Rectal smooth muscle tissue (tissue), 1 donor: ENCODE measurements at regions not wholly inside any gene's neighbourhood (a gene's known extent, or its start where the extent isn't known, plus 50 kb on each side); places are given as distances from the start of the nearest gene placed in this dataset.
"Not testable (repeated sequence)": the region's sequence is repeated elsewhere in the genome, so short reads cannot be mapped to it uniquely, and the experiment has no call there.

Experiments used
- H3K27ac ChIP-seq: one replicate; pipeline ENCODE4 v1.7.0; 2013; ENCODE audit warnings: low read depth, low read length, inconsistent platforms
- H3K27me3 ChIP-seq: one replicate; pipeline ENCODE4 v1.7.0; 2013; ENCODE audit warnings: low read length; ENCODE audit not compliant: control insufficient read depth, insufficient read depth
- H3K36me3 ChIP-seq: one replicate; pipeline ENCODE4 v1.7.0; 2013; ENCODE audit warnings: low read length; ENCODE audit not compliant: control insufficient read depth, insufficient read depth
- H3K4me1 ChIP-seq: one replicate; pipeline ENCODE4 v1.7.0; 2013; ENCODE audit warnings: low read length; ENCODE audit not compliant: control insufficient read depth, insufficient read depth
- H3K4me3 ChIP-seq: one replicate; pipeline ENCODE4 v1.7.0; 2013; ENCODE audit warnings: low read length
- H3K9ac ChIP-seq: one replicate; pipeline ENCODE4 v1.7.0; 2013; ENCODE audit warnings: low read length

DNA sequence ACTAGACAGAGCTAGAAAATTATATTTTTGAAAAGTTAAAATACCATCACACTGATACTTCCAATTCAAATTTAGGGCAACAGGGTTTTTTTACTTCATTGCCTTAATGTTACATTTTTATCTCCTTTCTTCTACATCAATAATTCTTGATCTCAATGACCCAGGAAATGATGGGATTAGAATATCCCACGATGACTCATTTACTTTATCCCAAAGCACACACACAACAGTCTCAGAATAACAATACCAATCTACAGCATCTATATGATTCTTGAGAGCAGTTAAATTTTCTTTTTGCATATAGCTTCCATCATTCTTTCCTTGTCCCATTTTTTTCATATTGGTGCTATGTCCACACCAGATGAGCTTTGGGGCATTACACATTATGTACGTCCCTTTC is 98.4 kb upstream of the EEPD1 start:
- no peak overlapping the region for H3K27ac ChIP-seq
- no peak overlapping the region for H3K4me3 ChIP-seq
- H3K36me3 ChIP-seq, result no peaks in the 10 kb centered on the region
- no peaks in the 10 kb centered on the region for H3K27me3 ChIP-seq
- no peak overlapping the region for H3K9ac ChIP-seq
- no peaks in the 10 kb centered on the region for H3K4me1 ChIP-seq

DNA sequence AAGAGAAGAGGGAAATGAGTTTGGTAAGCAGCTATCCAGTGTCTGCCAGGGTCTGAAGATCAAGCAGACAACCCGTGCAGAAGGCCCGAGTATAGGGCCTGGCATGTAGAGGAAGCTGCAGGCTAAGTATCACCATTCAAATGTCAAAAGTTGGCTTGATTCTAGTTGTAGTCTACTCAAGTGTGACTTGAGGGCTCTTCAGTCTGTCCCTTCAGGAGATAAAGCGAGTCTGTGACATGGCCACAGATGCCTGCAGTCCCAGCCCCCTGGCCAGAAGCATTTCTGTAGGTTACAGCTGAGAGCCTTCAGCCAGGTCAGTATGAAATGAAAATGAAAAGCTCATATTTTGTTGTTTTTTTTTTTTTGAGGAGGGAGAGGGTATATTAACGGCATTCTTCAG is 97.8 kb upstream of the EEPD1 start:
- H3K9ac ChIP-seq, result no peak overlapping the region
- H3K4me3 ChIP-seq, result no peak overlapping the region
- no peaks in the 10 kb centered on the region for H3K27me3 ChIP-seq
- no peak overlapping the region for H3K27ac ChIP-seq
- no peaks in the 10 kb centered on the region for H3K36me3 ChIP-seq
- H3K4me1 ChIP-seq, result no peaks in the 10 kb centered on the region

DNA sequence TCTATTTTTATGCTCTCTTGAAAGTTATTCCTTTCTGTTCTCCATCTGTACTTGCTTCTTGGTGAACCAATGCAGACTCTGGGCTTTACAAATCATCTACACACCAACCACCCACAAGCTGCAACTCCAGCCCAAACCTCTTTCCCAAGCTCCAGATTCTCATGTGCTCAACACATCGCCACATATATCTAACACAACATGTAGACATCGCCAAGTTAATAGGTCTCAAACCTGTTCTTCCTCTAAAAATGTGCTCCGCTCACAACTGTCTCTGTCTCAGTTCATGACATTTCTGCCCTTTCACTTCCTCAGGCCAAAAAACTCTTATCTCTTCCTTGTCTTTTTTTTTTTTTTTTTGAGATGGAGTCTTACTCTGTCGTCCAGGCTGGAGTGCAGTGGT is 95.7 kb upstream of the EEPD1 start:
- Histone ChIP-seq H3K27me3 (no peaks in the 10 kb centered on the region), H3K4me1 (no peaks in the 10 kb centered on the region), H3K4me3 (no peak overlapping the region), H3K36me3 (no peaks in the 10 kb centered on the region), H3K9ac (no peak overlapping the region), H3K27ac (no peak overlapping the region)

DNA sequence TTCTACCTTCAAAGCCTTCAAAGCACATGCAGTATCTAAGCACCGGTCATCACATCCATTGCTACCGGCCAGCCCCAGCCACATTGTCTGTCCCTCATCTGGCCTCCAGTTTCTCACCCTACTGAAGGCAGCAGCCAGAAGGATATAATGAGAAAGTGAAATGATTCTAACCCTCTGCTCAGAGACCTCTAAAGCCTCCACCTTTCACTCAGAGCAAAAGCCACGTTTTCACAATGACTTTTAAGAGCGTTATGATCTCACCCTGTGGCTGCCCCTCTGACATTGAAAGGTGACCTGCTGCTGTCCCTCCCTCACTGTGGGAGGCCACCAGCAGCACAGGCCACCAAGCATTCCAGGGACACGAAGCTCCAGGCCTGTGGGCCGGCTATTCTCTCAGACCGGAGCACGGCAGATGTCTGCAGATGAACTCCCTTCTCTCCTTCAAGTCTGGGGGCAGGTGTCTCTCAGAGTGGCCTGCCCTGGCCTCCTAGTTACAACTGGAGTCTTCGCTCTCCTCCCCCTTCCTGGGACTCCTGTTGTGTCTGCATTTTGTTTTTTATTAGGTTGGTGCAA is 94.9 kb upstream of the EEPD1 start:
- Histone ChIP-seq H3K4me3 (no peak overlapping the region), H3K27me3 (no peaks in the 10 kb centered on the region), H3K36me3 (no peaks in the 10 kb centered on the region), H3K4me1 (no peaks in the 10 kb centered on the region), H3K27ac (no peak overlapping the region), H3K9ac (no peak overlapping the region)

DNA sequence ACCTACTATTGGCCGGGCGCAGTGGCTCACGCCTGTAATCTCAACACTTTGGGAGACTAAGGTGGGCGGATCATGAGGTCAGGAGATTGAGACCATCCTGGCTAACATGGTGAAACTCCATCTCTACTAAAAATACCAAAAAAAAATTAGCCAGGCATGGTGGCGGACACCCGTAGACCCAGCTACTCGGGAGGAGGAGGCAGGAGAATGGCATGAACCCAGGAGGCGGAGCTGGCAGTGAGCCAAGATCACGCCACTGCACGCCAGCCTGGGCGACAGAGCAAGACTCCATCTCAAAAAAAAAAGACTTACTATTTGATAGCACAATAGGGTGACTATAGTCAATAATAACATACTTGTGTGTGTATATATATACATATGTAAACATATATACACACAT is 92.7 kb upstream of the EEPD1 start:
- H3K36me3 ChIP-seq, H3K27me3 ChIP-seq, H3K27ac ChIP-seq, H3K4me1 ChIP-seq, H3K4me3 ChIP-seq, H3K9ac ChIP-seq: not testable (repeated sequence)

DNA sequence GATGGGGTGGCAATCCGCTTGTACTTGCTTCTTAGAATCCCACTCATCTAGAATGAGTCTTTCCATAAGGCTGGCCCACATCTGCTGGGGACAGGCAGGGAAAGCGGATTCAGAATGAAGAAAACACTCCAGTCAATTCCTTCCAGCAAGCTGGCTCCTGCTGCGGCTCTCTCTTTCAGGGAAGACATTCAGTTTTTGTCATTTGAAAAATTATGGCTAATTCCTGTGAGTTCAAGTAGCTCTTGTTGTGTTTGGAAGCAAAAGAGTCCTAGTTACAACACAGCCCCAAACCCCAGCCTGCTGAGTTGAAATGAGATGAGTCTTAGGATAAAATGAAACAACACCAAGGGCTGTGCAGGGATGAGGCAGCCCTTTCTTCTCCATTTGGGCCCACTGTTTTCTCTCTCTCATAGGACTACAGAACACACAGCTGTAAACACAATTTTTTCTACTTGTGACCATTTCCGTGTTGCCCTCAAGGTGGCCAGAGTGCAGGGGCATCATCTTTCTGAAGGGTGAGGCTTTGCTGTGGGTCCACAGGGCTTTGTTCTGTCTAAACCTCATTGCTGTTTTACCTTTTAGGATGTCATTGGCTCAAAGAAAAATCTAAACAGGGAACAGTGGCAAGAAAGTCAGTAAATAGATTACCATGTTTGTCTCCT is 90.8 kb upstream of the EEPD1 start:
- H3K4me1 ChIP-seq, result no peaks in the 10 kb centered on the region
- no peak overlapping the region for H3K9ac ChIP-seq
- H3K27me3 ChIP-seq, result no peaks in the 10 kb centered on the region
- no peak overlapping the region for H3K4me3 ChIP-seq
- no peaks in the 10 kb centered on the region for H3K36me3 ChIP-seq
- H3K27ac ChIP-seq, result no peak overlapping the region

DNA sequence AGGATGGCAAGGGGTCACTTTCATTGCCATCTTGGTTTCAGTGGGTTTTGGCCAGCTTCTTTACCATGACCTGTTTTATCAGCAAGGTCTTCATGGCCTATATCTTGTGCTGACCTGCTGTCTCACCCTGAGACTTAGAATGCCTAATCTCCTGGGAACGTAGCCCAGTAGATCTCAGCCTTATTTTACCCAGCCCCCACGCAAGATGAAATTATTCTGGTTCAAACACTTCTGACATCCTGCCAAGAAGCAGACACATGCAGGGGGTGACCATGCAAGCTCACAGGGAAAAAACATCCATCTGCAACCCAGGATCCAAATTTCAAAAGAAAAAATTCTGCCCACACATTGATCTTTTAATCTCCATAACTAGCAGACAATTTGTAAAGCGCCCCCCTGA is 88.4 kb upstream of the EEPD1 start:
- no peak overlapping the region for H3K4me3 ChIP-seq
- H3K4me1 ChIP-seq, result no peaks in the 10 kb centered on the region
- no peak overlapping the region for H3K9ac ChIP-seq
- H3K36me3 ChIP-seq, result no peaks in the 10 kb centered on the region
- H3K27ac ChIP-seq, result no peak overlapping the region
- H3K27me3 ChIP-seq, result no peaks in the 10 kb centered on the region

DNA sequence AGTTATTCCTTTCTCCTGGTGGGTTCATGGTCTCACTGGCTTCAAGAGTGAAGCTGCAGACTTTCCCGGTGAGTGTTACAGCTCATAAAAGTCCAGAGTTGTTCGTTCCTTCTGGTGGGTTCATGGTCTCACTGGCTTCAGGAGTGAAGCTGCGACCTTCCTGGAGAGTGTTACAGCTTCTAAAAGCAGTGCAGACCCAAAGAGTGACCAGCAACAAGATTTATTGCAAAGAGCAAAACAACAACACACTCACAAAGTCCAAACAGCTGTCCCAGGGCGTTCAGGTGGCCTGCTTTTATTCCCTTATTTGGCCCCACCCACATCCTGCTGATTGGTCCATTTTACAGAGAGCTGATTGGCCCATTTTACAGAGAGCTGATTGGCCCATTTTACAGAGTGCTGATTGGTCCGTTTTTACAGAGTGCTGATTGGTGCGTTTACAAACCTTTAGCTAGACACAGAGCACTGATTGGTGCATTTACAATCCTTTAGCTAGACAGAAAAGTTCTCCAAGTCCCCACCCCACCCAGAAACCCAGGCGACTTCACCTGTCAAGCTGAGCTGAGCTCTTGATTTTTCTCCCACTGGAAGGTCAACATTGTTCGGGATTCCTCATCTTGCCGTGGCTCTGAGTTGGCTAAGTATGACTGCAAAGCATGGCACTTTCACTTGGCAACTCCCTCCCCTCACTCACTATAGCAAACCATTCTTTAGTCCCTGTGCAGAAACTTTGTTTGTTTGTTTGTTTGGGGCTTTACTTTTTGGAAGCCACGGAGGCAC is 87.3 kb upstream of the EEPD1 start:
- H3K9ac ChIP-seq, H3K4me3 ChIP-seq, H3K36me3 ChIP-seq, H3K27me3 ChIP-seq, H3K27ac ChIP-seq, H3K4me1 ChIP-seq: not testable (repeated sequence)

DNA sequence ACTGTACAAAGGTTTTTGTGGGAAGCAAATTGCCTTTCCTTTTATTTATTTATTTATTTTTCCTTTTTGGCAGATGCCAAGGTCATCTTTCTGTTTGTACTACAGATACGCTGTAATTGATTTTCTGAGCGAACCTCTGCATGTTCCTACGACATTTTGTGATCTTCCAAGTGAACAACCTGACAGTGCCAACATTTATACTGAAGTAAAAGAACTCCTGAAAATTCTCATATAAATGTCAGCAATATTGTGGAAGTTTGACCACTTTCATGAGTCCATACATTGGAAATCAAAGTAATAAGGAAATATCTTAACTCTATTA is 86.8 kb upstream of the EEPD1 start:
- no peaks in the 10 kb centered on the region for H3K36me3 ChIP-seq
- no peak overlapping the region for H3K4me3 ChIP-seq
- H3K27ac ChIP-seq, result no peak overlapping the region
- no peaks in the 10 kb centered on the region for H3K4me1 ChIP-seq
- no peaks in the 10 kb centered on the region for H3K27me3 ChIP-seq
- H3K9ac ChIP-seq, result no peak overlapping the region

DNA sequence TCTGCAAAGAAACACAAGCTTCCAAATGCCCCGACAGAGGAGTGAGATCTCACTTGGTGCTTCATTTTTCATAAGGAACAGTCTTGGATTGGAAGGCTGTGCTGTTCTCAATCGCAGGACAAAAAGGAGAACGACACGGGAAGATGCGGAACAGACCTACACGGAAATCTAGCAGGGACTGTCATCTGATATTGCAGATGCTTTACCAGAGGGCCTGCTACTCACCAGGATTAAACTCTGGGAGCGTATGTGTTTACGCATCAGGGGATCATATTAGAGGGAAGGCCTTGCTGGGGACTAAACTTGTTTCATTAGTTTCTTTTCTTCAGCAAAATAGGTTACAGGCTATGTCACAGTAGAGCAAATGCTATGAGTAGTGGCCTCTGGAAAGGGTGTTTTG is 82.8 kb upstream of the EEPD1 start:
- Histone ChIP-seq H3K9ac (no peak overlapping the region), H3K4me3 (no peak overlapping the region), H3K36me3 (no peaks in the 10 kb centered on the region), H3K27me3 (no peaks in the 10 kb centered on the region), H3K27ac (no peak overlapping the region), H3K4me1 (no peaks in the 10 kb centered on the region)

DNA sequence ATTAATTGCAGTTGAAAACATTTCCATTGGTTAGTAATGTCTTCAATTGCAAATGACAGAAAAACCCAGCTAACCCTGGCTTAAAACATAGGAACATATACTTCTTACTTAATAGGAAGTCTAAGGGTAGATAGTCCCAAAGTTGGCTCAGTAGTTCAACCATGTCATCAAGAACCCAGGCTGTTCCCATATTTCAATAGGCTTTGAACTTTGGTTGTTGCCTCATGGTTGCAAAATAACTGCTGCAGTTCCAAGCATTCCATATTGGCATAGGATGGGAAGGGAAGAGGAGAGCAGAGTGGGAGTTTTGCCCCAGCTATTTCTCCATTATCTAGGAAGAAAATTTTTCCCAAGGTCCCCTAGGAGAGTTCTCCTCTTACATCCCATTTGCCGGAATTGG is 81.4 kb upstream of the EEPD1 start:
- H3K27ac ChIP-seq, result no peak overlapping the region

DNA sequence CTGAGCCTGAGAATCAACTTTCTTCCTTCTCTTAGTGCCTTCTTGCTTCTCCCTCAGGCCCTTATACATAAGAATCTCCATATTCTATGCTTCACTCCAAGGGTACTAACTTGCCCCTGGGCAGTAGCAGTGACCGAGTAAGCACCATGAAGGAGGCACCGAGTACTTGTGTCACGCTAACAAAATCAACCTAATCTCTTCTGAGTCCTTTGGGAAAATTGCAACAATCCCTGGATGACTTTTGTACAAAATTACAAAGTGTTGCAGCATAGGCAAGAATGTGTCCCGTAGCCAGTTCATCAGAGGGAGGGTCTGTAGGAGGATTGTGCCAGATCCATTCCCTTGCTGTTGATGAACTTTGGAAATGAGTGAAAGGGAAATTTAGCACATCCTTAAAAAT is 80.4 kb upstream of the EEPD1 start:
- Histone ChIP-seq H3K27ac (no peak overlapping the region), H3K27me3 (no peaks in the 10 kb centered on the region), H3K4me1 (no peaks in the 10 kb centered on the region), H3K4me3 (no peak overlapping the region), H3K36me3 (no peaks in the 10 kb centered on the region), H3K9ac (no peak overlapping the region)

More for the DNA sequence above, 81.4 kb upstream of the EEPD1 start:
- H3K36me3 ChIP-seq, result no peaks in the 10 kb centered on the region
- H3K9ac ChIP-seq, result no peak overlapping the region
- H3K4me3 ChIP-seq, result no peak overlapping the region
- H3K4me1 ChIP-seq, result no peaks in the 10 kb centered on the region
- H3K27me3 ChIP-seq, result no peaks in the 10 kb centered on the region

DNA sequence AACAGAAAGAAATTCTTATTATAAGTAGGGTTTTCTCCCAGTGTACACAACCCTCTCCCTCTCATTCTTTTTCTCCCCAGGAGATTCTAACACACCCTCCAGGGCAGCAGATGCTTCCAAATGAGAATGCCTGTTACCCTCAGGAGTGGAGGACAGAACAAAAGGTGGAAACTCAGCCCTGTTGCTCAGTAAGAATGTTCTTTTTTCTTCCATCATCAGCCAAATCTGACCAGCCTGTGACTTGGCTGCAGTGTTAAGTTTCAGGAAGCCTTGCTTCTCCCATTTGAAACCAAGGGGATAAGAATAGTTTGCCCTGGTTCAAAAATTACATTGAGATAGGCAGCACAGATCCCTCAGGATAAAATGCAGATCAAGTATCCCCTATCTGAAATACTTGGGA is 77.5 kb upstream of the EEPD1 start:
- H3K36me3 ChIP-seq, result no peaks in the 10 kb centered on the region
- H3K9ac ChIP-seq, result no peak overlapping the region
- no peaks in the 10 kb centered on the region for H3K4me1 ChIP-seq
- no peak overlapping the region for H3K27ac ChIP-seq
- no peaks in the 10 kb centered on the region for H3K27me3 ChIP-seq
- H3K4me3 ChIP-seq, result no peak overlapping the region
